HEK293T (cell line): ENCODE measurements at regions not wholly inside any gene's neighbourhood (a gene's known extent, or its start where the extent isn't known, plus 50 kb on each side); places are given as distances from the start of the nearest gene placed in this dataset.

Experiments
- FOXM1 ChIP-seq: fragments of 450-650 bp; IDR thresholded peaks from 2 replicates; pipeline ENCODE4 v1.6.1; 2017; ENCODE audit warnings: mild to moderate bottlenecking, borderline replicate concordance
- HDGF ChIP-seq: fragments of 450-650 bp; IDR thresholded peaks from 2 replicates; pipeline ENCODE4 v1.6.1; 2017; ENCODE audit warnings: antibody characterized with exemption, borderline replicate concordance
- PKNOX1 ChIP-seq: fragments of 450-650 bp; IDR thresholded peaks from 2 replicates; pipeline ENCODE4 v1.6.1; 2016

GRCh38 chr21:24658026-24658425 lies 949.3 kb downstream of the MRPL39 start:
- TF ChIP-seq HDGF (no peak), FOXM1 (no peak), PKNOX1 (no peak)
